Transverse colon (tissue), 4 donors: ENCODE measurements at regions not wholly inside any gene's neighbourhood (a gene's known extent, or its start where the extent isn't known, plus 50 kb on each side); places are given as distances from the start of the nearest gene placed in this dataset.

Experiments used
- DNase-seq: peaks from one replicate; pipeline ENCODE4 v3.0.0-alpha.2; 2019
- H3K27ac ChIP-seq, 4 donors: fragments of 200-600 bp; sonication (generic); 2 replicates each; pipeline ENCODE4 v1.5.1; 2016 to 2018; ENCODE audit warnings: inconsistent platforms in 4 of 4
- H3K27me3 ChIP-seq: fragments of 200-600 bp; sonication (generic); 2 replicates; pipeline ENCODE4 v1.5.1; 2017; ENCODE audit warnings: inconsistent platforms
- H3K36me3 ChIP-seq, 4 donors: fragments of 200-600 bp; sonication (generic); 2 replicates each; pipeline ENCODE4 v1.5.1; 2017 to 2019; ENCODE audit warnings: inconsistent platforms in 4 of 4
- H3K4me1 ChIP-seq, 4 donors: fragments of 200-600 bp; sonication (generic); 2 replicates each; pipeline ENCODE4 v1.5.1; 2017 to 2020; ENCODE audit warnings: inconsistent platforms in 4 of 4
- H3K4me3 ChIP-seq, 4 donors: fragments of 200-600 bp; sonication (generic); 1 replicate in 1 of 4; 2 replicates in 3 of 4; pipeline versions ENCODE4 v1.5.1 to v1.6.1; 2017 to 2019; ENCODE audit warnings: inconsistent platforms in 4 of 4
- H3K9me3 ChIP-seq, 2 donors: fragments of 200-600 bp; sonication (generic); 2 replicates each; pipeline ENCODE4 v1.5.1; 2017 to 2019; ENCODE audit warnings: inconsistent platforms in 2 of 2
- CTCF ChIP-seq, 5 experiments: fragments of 200-600 bp in 3 of 5; fragments of 450-650 bp in 2 of 5; sonication (generic) in 3 of 5; IDR thresholded peaks; 1 replicate in 2 of 5; 2 replicates in 3 of 5; pipeline ENCODE4 v1.5.1; 2016 to 2017; ENCODE audit warnings: antibody characterized with exemption in 5 of 5, inconsistent platforms in 3 of 5, mild to moderate bottlenecking in 2 of 5, moderate library complexity in 1 of 5
- EP300 ChIP-seq: sonication (generic); formaldehyde crosslinking; IDR thresholded peaks from one replicate; pipeline ENCODE4 v1.6.1; 2017; ENCODE audit warnings: antibody characterized with exemption, low read depth
- POLR2A ChIP-seq: fragments of 450-650 bp; IDR thresholded peaks from one replicate; pipeline ENCODE4 v1.6.1; 2016; ENCODE audit warnings: antibody characterized with exemption, mild to moderate bottlenecking, moderate library complexity
- POLR2AphosphoS5 ChIP-seq, 3 donors: sonication (generic); formaldehyde crosslinking; IDR thresholded peaks; one replicate each; pipeline ENCODE4 v1.6.1; 2016; ENCODE audit warnings: antibody characterized with exemption in 3 of 3
- WGBS, 2 donors: methylation state at CpG; one replicate each; pipeline ENCODE4 v1.1.5; 2018; ENCODE audit warnings: low coverage in 1 of 2; 5-methylcytosine and 5-hydroxymethylcytosine counted together
- in situ Hi-C, 4 donors: fragments of 200-750 bp; cut with MboI; loops; one replicate each; pipeline versions ENCODE4 v1.15.0 to v1.15.1; 2017; ENCODE audit warnings: low sequenced_read_pairs in 3 of 4, low pct_ligation_motif_present in 1 of 4, low pct_unique_long_range_greater_than_20kb in 1 of 4
- intact Hi-C: fragments of 100-400 bp; cut with DNase I; formaldehyde crosslinking; loops from one replicate; pipeline ENCODE4 v1.15.1; 2023; ENCODE audit warnings: low total_unique reads

GRCh38 chr9:38194870-38195269, 125.8 kb upstream of the SHB start:
- TF ChIP-seq POLR2AphosphoS5 (IDR thresholded peaks at IDR 0.05) (no peak), POLR2A (no peak), CTCF (IDR thresholded peaks at IDR 0.05) (no peak), EP300 (no peak)
- H3K9me3 ChIP-seq, result no peaks in the 10 kb centered on the region
- WGBS, 2 donors, result 88 to 100% methylated on average over 1 to 4 of the region's 4 CpGs
- no peak for DNase-seq
- no peak overlapping the region for H3K4me3 ChIP-seq
- H3K27ac ChIP-seq, result no peak overlapping the region
- intact Hi-C loops, result no loop called here
- in situ Hi-C loops, result no loop called here
- no peaks in the 10 kb centered on the region for H3K36me3 ChIP-seq
- no peaks in the 10 kb centered on the region for H3K27me3 ChIP-seq
- peaks cover 0 to 4% (median 0%) of the 10 kb centered on the region in 4 donors for H3K4me1 ChIP-seq

- in situ Hi-C loops, result no loop called here
- no peaks in the 10 kb centered on the region for H3K9me3 ChIP-seq
- H3K36me3 ChIP-seq, result no peaks in the 10 kb centered on the region
- TF ChIP-seq EP300 (no peak), POLR2A (no peak), CTCF (IDR thresholded peaks at IDR 0.05) (no peak), POLR2AphosphoS5 (IDR thresholded peaks at IDR 0.05) (no peak)
- DNase-seq, result no peak
- intact Hi-C loops, result no loop called here
- WGBS, 2 donors, result 95 to 100% methylated on average over 1 to 3 of the region's 4 CpGs
- peaks cover 0 to 4% (median 0%) of the 10 kb centered on the region in 4 donors for H3K4me1 ChIP-seq
- H3K4me3 ChIP-seq, result no peak overlapping the region
- no peak overlapping the region for H3K27ac ChIP-seq
- no peaks in the 10 kb centered on the region for H3K27me3 ChIP-seq
Observed at GRCh38 chr9:38192731-38193265, 123.8 kb upstream of the SHB start.

GRCh38 chr9:38186404-38187115, 117.5 kb upstream of the SHB start:
- TF ChIP-seq EP300, result no peak
- TF ChIP-seq POLR2AphosphoS5 (IDR thresholded peaks at IDR 0.05), result no peak
- no peak for TF ChIP-seq CTCF (IDR thresholded peaks at IDR 0.05)
- no peak for TF ChIP-seq POLR2A
- Histone ChIP-seq H3K4me1 (no peaks in the 10 kb centered on the region), H3K4me3 (no peak overlapping the region), H3K9me3 (no peaks in the 10 kb centered on the region), H3K36me3 (no peaks in the 10 kb centered on the region), H3K27me3 (no peaks in the 10 kb centered on the region), H3K27ac (no peak overlapping the region)
- DNase-seq, result no peak
- intact Hi-C loops (no loop called here), in situ Hi-C loops (no loop called here)
- 60 to 73% methylated on average over 1 to 5 of the region's 5 CpGs for WGBS, 2 donors

- intact Hi-C loops, result no loop called here
- WGBS, 2 donors, result 76 to 79% methylated on average over 6 of the region's 6 CpGs
- in situ Hi-C loops, result no loop called here
- Histone ChIP-seq H3K36me3 (no peaks in the 10 kb centered on the region), H3K9me3 (no peaks in the 10 kb centered on the region), H3K27me3 (no peaks in the 10 kb centered on the region), H3K4me1 (no peaks in the 10 kb centered on the region), H3K27ac (no peak overlapping the region), H3K4me3 (no peak overlapping the region)
- no peak for DNase-seq
- TF ChIP-seq CTCF (IDR thresholded peaks at IDR 0.05) (no peak), EP300 (no peak), POLR2AphosphoS5 (IDR thresholded peaks at IDR 0.05) (no peak), POLR2A (no peak)
Observed at GRCh38 chr9:38185647-38186403, 116.8 kb upstream of the SHB start.
